ENCODE measurements at regions not wholly inside any gene's neighbourhood (a gene's known extent, or its start where the extent isn't known, plus 50 kb on each side); places are given as distances from the start of the nearest gene placed in this dataset.
"Not testable (repeated sequence)": the region's sequence is repeated elsewhere in the genome, so short reads cannot be mapped to it uniquely, and the experiment has no call there.

DNA sequence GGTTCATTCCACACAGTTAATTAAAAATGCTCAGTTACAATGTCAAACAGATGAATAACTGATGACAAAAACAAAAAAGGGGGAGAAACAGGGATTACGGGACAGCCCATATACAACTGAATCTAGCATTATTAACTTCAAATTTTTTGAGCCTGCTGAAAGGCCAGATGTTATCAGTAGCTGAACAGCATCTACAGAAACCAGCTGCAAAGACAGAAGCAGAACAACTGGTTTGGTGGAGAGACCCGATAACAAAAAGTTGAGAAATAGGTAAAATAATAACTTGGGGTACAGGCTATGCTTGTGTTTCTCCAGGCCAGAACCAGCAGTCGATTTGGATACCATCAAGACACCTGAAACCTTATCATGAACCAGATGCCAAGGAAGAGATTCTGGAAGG lies 109.8 kb downstream of the SEPTIN7 start:
- DNase-seq = not testable (repeated sequence)

GRCh38 chr7:35913350-35913749 lies 112.5 kb downstream of the SEPTIN7 start:
- not testable (repeated sequence) for DNase-seq

DNA sequence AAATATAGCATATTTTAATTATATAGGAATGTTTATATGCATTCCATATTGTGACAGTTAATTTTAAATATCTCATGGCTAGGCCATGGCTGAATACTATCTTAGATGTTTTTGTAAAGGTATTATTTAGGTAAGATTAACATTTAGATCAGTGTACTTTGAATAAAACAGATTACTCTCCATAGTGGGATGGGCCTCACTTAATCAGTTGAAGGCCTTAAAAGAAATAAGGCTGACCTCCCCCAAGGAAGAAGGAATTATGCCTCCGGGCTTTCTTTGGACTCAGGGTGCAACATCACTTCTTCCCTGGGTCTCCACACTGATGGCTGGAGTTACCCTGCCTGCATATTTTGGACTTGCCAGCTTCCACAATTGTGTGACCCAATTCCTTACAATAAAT lies 113.4 kb downstream of the SEPTIN7 start:
- not testable (repeated sequence) for DNase-seq

DNA sequence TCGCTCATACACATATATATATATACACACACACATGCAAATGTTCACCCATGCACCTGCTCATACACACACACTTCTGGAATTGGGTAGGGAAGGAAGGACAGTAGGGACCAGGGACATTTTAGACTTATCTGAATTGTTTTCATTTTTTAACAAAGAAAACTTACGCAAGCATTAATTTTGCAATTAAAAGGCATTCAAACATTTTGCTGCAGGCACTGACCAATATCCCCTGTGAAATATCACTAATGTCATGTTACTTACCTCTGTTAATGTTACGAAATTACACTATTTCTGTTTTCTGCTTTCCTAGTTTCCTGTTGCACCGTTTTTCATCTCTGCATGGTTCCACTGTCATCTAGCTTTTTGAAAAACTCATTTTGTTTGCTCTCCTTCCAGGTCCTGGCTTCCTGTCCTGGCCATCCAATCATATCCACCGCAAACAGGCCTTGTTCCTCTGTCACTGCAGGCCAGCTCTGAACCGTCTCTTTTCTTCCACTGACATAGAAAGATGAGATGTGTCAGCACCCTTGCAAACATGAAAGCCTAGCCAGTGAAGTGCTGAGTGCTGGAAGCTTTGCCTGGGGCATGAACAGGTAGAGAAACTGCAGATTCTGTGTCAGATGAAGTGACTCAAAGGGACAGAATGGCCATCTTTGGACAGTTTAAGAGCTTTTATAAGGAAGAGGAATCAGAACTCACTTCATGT lies 114.5 kb downstream of the SEPTIN7 start:
- DNase-seq = not testable (repeated sequence)

DNA sequence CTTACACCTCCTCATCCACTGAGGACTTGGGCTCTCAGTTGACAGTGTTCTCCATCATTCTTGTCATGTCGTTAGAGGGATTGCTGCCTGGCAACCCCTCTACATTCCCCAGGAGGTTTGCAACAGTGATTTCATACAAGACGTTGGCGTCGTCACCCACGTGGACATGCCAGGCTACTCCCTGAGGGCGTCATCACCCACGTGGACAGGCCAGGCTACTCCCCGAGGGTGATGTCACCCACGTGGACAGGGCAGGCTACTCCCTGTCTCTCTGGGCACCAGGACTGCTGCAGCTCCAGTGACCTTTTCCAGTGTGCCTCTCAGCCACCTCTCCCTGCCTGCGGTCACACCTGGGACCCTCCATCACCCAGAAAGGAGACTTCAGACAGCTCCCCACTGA lies 117.4 kb downstream of the SEPTIN7 start:
- DNase-seq = not testable (repeated sequence)

DNA sequence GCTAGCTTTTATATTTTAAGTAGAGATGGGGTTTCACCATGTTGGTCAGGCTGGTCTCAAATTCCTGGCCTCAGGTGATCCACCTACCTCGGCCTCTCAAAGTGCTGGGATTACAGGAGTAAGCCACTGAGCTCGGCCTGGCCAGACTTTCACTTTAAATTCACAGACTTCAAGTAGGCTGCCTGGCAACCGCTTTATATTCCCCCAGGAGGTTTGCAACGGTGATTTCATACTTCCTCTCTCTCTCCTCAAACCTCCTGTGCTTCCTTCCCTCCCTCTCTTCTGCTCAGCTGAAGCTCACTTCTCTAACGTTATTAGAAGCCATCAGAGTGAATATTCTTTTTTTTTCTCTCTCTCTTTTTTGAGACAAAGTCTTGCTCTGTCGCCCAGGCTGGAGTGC lies 118.8 kb downstream of the SEPTIN7 start:
- DNase-seq = peak; percentile 10

GRCh38 chr7:35921338-35921737 lies 120.5 kb downstream of the SEPTIN7 start:
- not testable (repeated sequence) for DNase-seq

DNA sequence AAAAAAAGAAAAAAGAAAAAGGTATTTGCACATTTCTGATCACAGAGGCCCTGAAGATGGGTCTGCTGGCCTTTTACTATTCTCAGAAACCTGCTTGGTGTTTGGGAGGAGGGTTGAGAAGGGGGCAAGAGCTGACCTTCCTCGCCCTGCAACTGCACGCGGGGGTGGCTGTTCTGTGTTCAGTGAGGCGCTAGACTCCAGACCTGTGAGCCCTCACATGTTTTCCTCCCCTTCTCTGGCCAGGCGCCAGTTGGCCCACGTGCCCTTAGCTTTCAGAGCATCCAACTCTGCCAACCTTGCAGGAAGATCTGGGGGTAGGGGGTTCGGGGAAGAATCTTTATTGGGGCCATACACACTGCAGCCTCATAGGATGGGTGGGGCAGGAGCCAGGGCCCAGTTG lies 123.8 kb downstream of the SEPTIN7 start:
- not testable (repeated sequence) for DNase-seq

GRCh38 chr7:35926966-35927365 lies 126.1 kb downstream of the SEPTIN7 start:
- not testable (repeated sequence) for DNase-seq

- DNase-seq = not testable (repeated sequence)
Measured at GRCh38 chr7:35931134-35931533, 130.3 kb downstream of the SEPTIN7 start.

DNA sequence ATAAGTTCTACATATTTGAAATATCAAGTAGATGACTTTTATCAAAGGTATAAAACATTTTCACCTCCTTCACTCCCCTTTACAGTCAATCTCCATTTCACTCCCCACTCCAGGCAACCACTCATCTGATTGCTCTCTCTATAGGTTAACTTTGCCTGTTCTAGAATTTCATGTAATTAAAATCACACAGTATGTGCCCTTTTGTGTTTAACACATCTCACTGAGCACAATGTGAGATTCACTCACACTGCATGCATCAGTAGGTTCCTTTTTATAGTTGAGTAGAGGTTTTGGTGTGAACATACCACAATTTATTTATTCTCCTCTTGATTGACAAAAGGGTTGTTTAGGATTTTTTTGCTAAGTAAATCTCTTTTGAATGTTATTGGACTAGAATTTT lies 130.7 kb downstream of the SEPTIN7 start:
- not testable (repeated sequence) for DNase-seq

GRCh38 chr7:35940695-35941094 lies 139.8 kb downstream of the SEPTIN7 start:
- not testable (repeated sequence) for DNase-seq

DNA sequence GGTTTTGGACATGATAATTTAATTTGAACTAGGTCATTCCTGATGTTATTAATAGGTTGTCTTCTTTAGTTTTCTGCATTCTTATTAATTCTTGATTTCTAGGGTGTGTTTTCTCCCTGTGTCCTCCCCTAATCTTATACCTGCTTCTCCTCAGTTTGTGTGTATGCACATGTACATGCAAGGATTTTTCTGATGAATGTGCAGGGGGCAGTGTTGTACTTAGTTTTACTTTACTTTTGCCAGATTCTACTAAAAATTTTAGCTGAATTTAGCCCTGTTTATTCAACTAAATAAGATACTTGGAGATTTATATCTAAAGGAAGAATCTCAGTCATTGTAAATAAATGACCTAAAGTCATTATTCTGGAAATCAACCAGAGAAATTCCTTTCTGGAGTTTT lies 144.8 kb downstream of the SEPTIN7 start:
- not testable (repeated sequence) for DNase-seq

- peak; percentile 13 for DNase-seq
Measured at GRCh38 chr7:35955735-35956134, 154.9 kb downstream of the SEPTIN7 start.

DNA sequence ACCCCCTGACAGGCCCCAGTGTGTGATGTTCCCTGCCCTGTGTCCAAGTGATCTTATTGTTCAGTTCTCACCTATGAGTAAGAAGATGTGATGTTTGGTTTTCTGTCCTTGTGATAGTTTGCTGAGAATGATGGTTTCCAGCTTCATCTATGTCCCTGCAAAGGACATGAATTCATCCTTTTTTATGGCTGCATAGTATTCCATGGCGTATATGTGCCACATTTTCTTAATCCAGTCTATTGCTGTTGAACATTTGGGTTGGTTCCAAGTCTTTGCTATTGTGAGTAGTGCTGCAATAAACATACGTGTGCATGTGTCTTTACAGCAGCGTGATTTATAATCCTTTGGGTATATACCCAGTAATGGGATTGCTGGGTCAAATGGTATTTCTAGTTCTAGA lies 156.1 kb downstream of the SEPTIN7 start:
- DNase-seq = not testable (repeated sequence)

DNA sequence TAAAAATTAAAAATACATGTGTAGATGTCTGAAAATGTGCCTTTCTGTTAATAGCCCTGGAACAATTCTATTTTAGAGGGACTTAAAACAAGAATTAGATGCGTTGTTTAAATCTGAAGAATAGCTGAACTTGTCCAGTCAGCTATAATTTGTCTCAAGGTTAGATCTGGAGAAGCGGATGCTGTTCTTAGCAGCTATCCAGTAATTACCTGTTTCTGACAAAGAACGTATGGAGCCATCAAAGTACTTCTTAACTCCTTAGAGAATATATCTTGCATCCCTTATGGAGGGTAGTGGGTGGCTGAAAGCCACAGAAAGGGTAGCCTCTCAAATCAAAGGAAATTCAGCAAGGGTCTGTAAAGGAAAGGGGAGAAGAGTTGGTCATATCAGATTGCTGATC lies 160.4 kb downstream of the SEPTIN7 start:
- not testable (repeated sequence) for DNase-seq

GRCh38 chr7:35962607-35963006 lies 161.8 kb downstream of the SEPTIN7 start:
- not testable (repeated sequence) for DNase-seq

GRCh38 chr7:35967366-35968139 lies 166.7 kb downstream of the SEPTIN7 start:
- no peak for DNase-seq

GRCh38 chr7:35968140-35968940 lies 167.5 kb downstream of the SEPTIN7 start:
- DNase-seq = no peak

- peak; percentile 91 for DNase-seq
Measured at GRCh38 chr7:35969066-35969465, 168.2 kb downstream of the SEPTIN7 start.

DNA sequence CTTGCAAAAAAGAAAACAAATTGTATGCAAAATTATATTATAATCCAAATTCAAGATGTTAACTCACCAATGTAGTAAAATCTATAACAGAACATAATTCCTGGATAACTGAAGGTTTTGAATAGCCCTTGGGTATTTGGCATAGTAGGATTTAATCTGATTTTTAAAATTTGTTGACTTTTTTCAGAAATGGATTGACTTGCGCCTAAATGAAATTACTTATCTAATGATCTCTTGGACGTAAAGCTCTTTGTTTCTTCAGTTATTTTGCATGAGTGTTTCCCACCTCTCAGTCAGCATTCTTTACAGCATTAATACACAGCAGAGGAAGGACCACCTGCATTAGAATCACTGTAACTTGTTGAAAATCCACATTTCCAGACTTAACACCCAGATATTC lies 169.6 kb downstream of the SEPTIN7 start:
- DNase-seq = no peak

DNA sequence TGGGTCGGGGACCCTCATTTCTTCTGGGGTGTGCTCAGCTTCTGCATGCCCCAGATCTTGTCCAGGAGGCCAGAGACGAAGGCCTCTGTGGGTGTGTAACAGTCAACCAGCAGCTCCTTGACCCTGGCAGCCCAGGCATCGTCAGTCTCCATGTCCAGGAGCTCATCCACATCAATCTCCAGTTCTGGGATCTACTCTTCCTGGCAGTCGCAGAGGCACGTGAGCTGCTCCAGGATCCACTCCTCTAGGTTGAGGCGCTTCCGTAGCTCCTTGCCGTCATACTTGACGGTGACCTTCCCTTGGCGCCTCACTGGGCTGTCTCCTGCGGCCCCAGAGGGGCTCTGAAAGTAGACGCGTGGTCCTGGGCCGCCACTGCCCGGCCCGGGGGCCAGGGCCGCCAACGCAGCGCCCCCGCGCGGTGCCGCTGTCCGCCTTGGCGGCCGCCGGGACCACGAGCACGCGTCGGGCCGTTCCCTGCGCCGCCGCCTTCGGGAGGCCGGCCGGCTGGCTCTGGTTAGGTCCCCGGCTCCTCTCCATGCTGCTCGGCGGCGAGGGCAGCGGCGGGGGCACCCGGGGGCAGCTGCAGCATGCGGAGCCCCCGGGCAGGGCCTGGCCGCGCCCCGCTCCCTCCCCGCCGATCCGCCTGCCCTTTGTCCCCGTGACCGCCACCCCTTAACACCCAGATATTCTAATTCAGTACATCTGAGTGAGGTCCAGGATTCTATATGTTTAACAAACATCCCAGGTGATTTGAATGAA lies 170.5 kb downstream of the SEPTIN7 start:
- no peak for DNase-seq
